GM18520 (cell line): ENCODE measurements at regions not wholly inside any gene's neighbourhood (a gene's known extent, or its start where the extent isn't known, plus 50 kb on each side); places are given as distances from the start of the nearest gene placed in this dataset.

Source experiments
- ATAC-seq: cut with Tn5 transposase; IDR thresholded peaks from one replicate; pipeline ENCODE4 v1.9.1; 2021; ENCODE audit not compliant: unreplicated experiment

- ATAC-seq = no peak
Observed at GRCh38 chr7:46397591-46397990, 476.5 kb upstream of the IGFBP3 start.

GRCh38 chr7:46396481-46396880 is 475.4 kb upstream of the IGFBP3 start:
- ATAC-seq = no peak

GRCh38 chr7:46393142-46393541 is 472.1 kb upstream of the IGFBP3 start:
- no peak for ATAC-seq

- ATAC-seq = no peak
Observed at GRCh38 chr7:46391231-46392201, 470.4 kb upstream of the IGFBP3 start.

- ATAC-seq = no peak
Observed at GRCh38 chr7:46390042-46390441, 469.0 kb upstream of the IGFBP3 start.

- ATAC-seq = no peak
Observed at GRCh38 chr7:46389146-46389545, 468.1 kb upstream of the IGFBP3 start.

GRCh38 chr7:46387646-46388045 is 466.6 kb upstream of the IGFBP3 start:
- ATAC-seq = no peak

- ATAC-seq = no peak
Observed at GRCh38 chr7:46386428-46387399, 465.6 kb upstream of the IGFBP3 start.

GRCh38 chr7:46385662-46386309 is 464.7 kb upstream of the IGFBP3 start:
- ATAC-seq = no peak

- ATAC-seq = no peak
Observed at GRCh38 chr7:46383605-46384004, 462.5 kb upstream of the IGFBP3 start.

GRCh38 chr7:46369933-46370654 is 449.0 kb upstream of the IGFBP3 start:
- ATAC-seq = no peak

GRCh38 chr7:46368871-46369270 is 447.8 kb upstream of the IGFBP3 start:
- no peak for ATAC-seq

GRCh38 chr7:46366526-46366925 is 445.5 kb upstream of the IGFBP3 start:
- ATAC-seq = no peak

GRCh38 chr7:46363688-46364087 is 442.6 kb upstream of the IGFBP3 start:
- ATAC-seq = no peak

GRCh38 chr7:46360811-46361210 is 439.7 kb upstream of the IGFBP3 start:
- no peak for ATAC-seq

- no peak for ATAC-seq
Observed at GRCh38 chr7:46360296-46360695, 439.2 kb upstream of the IGFBP3 start.

GRCh38 chr7:46357851-46358250 is 436.8 kb upstream of the IGFBP3 start:
- ATAC-seq = no peak

GRCh38 chr7:46357290-46357689 is 436.2 kb upstream of the IGFBP3 start:
- no peak for ATAC-seq

- no peak for ATAC-seq
Observed at GRCh38 chr7:46356371-46356770, 435.3 kb upstream of the IGFBP3 start.

GRCh38 chr7:46355331-46355730 is 434.3 kb upstream of the IGFBP3 start:
- no peak for ATAC-seq
